ES-I3 (cell line): ENCODE measurements at regions not wholly inside any gene's neighbourhood (a gene's known extent, or its start where the extent isn't known, plus 50 kb on each side); places are given as distances from the start of the nearest gene placed in this dataset.
"Not testable (repeated sequence)": the region's sequence is repeated elsewhere in the genome, so short reads cannot be mapped to it uniquely, and the experiment has no call there.

ENCODE experiments used
- H3K36me3 ChIP-seq: 2 replicates; pipeline ENCODE4 v1.6.1; 2013; ENCODE audit warnings: mild to moderate bottlenecking, low read length, control low read depth, moderate library complexity; ENCODE audit not compliant: insufficient read depth
- H3K4me1 ChIP-seq: 2 replicates; pipeline ENCODE4 v1.6.1; 2013; ENCODE audit warnings: mild to moderate bottlenecking, control low read depth, low read length; ENCODE audit not compliant: insufficient read depth
- H3K9ac ChIP-seq: 2 replicates; pipeline ENCODE4 v1.6.1; 2013; ENCODE audit warnings: low read depth, mild to moderate bottlenecking, low read length, moderate library complexity
- H3K9me3 ChIP-seq: 2 replicates; pipeline ENCODE4 v1.6.1; 2013; ENCODE audit warnings: mild to moderate bottlenecking, low read length, moderate library complexity; ENCODE audit not compliant: control insufficient read depth, insufficient read depth

DNA sequence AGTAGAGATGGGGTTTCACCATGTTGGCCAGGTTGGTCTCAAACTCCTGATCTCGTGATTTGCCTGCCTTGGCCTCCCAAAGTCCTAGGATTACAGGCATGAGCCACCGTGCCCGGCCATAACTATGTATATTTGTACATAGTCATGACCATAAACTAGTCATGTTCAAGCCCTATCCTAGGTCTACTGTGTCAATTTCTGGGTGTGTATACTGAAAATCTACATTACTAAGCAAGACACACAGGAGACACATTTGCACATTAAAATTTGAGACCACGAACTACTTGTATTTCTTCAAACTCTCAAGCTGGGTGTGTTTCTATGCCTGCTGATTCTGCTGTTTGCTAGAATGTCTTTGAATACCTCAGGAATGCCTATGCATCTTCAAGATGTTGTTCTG is 451.3 kb upstream of the MCTP2 start:
- no peaks in the 10 kb centered on the region for H3K36me3 ChIP-seq
- no peak overlapping the region for H3K9ac ChIP-seq
- no peaks in the 10 kb centered on the region for H3K4me1 ChIP-seq
- no peaks in the 10 kb centered on the region for H3K9me3 ChIP-seq

- Histone ChIP-seq H3K36me3 (no peaks in the 10 kb centered on the region), H3K9ac (no peak overlapping the region), H3K4me1 (no peaks in the 10 kb centered on the region), H3K9me3 (no peaks in the 10 kb centered on the region)
These were observed 452.0 kb upstream of the MCTP2 start for GRCh38 chr15:93779341-93779740.

DNA sequence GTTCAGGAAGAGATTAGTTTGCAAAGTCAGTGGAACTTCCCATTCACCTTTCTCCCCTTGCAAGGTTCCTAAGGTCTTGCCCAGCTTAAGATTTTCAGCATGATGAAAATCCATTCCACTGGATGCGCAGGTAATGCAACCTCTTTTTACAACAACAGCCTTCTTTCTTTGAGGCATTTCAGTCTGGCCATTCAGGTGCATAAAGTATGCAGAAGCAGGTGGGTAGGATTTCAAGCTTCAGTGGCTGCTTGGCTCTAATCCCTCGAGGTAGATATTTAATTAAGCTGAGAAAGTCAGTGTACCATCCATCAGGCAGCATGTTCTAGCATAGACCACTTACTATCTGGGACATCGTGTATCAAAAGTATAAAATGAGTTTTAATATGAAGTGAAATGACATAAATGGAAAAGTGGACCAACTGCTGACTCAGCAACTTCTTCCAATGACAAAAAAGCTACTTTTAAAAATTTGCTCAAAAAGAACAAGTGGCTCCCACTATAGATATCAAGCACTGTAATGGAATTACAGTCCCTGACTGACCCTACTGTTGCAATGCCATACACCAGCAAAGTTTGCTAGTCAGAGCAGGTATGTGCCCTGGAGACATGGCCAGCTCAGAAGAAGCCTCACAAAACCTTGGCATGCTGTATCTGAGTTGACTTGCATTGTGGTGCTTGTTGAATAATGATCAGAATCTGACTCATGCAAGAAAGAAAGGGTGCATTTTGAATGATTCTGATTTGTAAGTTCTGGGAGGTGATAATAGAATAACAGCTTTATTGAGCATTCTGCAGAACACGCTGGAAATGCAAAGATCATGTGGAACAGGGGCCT is 459.9 kb upstream of the MCTP2 start:
- Histone ChIP-seq H3K9me3 (no peaks in the 10 kb centered on the region), H3K9ac (no peak overlapping the region), H3K36me3 (no peaks in the 10 kb centered on the region; the same call in 1 of the 2 replicates), H3K4me1 (no peaks in the 10 kb centered on the region)

DNA sequence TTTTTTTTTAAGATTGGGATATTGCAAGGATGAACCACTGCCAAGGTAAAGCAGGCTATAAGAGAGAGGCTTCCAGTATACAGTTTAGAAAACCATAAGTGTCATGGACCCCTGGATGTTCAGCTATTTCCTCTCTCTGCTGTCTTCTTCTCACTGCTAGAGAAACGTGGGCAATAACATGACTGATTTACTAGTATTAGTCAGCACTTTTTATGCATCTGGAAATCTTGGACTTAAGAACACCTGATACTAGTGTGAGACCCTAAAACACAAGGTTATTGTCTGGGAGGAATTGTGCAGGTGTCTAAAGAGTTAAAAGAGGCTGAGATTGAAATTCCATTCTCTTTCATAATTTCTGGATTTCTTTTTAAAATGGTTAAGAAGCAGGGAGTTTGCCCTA is 460.6 kb upstream of the MCTP2 start:
- H3K9ac ChIP-seq, result no peak overlapping the region
- no peaks in the 10 kb centered on the region; the same call in 1 of the 2 replicates for H3K36me3 ChIP-seq
- H3K4me1 ChIP-seq, result no peaks in the 10 kb centered on the region
- H3K9me3 ChIP-seq, result no peaks in the 10 kb centered on the region

GRCh38 chr15:93762036-93762435 is 469.3 kb upstream of the MCTP2 start:
- no peaks in the 10 kb centered on the region; the same call in 1 of the 2 replicates for H3K9me3 ChIP-seq
- no peak overlapping the region for H3K9ac ChIP-seq
- no peaks in the 10 kb centered on the region; the same call in 1 of the 2 replicates for H3K36me3 ChIP-seq
- H3K4me1 ChIP-seq, result no peaks in the 10 kb centered on the region; the same call in 1 of the 2 replicates

- H3K4me1 ChIP-seq, result no peaks in the 10 kb centered on the region; the same call in 1 of the 2 replicates
- no peaks in the 10 kb centered on the region for H3K36me3 ChIP-seq
- no peak overlapping the region for H3K9ac ChIP-seq
- H3K9me3 ChIP-seq, result no peaks in the 10 kb centered on the region; the same call in 1 of the 2 replicates
These were observed 471.7 kb upstream of the MCTP2 start for GRCh38 chr15:93759629-93760028.

DNA sequence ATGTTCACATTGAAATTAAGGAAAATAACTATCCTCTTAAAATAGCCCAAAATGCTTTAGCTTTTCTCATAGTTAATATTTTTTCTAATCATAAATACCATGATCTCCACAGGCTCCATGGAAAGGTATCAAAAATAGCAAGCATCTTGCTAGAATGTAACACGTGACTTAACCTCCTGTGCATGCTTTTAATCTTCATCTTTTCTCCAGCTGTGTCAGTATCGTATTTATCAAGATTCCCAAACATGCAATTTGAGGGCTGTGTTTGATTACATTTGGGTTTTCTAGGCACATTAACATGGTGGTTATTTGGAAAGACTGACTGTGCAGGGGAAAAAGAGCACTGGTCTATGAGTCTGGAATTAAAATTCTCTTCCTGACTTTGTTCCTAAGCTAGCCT is 472.5 kb upstream of the MCTP2 start:
- Histone ChIP-seq H3K9ac (no peak overlapping the region), H3K9me3 (no peaks in the 10 kb centered on the region), H3K4me1 (no peaks in the 10 kb centered on the region; the same call in 1 of the 2 replicates), H3K36me3 (no peaks in the 10 kb centered on the region)

DNA sequence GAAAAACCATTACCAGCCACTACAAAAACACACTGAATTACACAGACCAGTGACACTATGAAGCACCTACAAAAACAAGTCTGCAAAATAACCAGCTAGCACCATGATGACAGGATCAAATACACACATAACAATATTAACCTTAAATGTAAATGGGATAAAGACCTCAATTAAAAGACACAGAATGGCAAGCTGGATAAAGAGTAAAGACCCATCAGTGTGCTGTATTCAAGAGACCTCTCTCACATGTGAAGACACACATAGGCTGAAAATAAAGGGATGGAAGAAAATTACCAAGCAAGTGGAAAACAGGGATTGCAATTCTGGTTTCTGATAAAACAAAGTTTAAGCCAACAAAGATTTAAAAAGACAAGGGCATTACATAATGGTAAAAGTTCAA is 482.7 kb upstream of the MCTP2 start:
- no peaks in the 10 kb centered on the region for H3K9me3 ChIP-seq

DNA sequence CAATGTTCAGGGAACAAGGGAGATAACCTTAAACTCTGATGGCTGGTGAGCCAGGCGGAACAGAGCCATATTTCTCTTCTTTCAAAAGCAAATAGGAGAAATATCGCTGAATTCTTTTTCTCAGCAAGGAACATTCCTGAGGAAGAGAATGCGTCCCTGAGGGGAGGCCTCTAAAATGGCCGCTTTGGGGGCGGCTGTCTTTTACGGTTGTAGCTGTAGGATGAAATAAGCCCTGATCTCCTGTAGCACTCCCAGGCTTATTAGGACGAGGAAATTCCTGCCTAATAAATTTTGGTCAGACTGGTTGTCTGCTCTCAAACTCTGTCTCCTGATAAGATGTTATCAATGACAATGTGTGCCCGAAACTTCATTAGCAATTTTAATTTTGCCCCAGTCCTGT is 496.4 kb upstream of the MCTP2 start:
- H3K36me3 ChIP-seq, H3K9ac ChIP-seq, H3K9me3 ChIP-seq, H3K4me1 ChIP-seq: not testable (repeated sequence)

More for the DNA sequence above, 482.7 kb upstream of the MCTP2 start:
- Histone ChIP-seq H3K4me1 (no peaks in the 10 kb centered on the region), H3K9ac (no peak overlapping the region), H3K36me3 (no peaks in the 10 kb centered on the region)

GRCh38 chr15:93730724-93731123 is 500.6 kb upstream of the MCTP2 start:
- no peaks in the 10 kb centered on the region for H3K9me3 ChIP-seq
- H3K4me1 ChIP-seq, result no peaks in the 10 kb centered on the region
- no peak overlapping the region for H3K9ac ChIP-seq
- H3K36me3 ChIP-seq, result no peaks in the 10 kb centered on the region

- H3K4me1 ChIP-seq, result no peaks in the 10 kb centered on the region
- no peaks in the 10 kb centered on the region for H3K9me3 ChIP-seq
- no peak overlapping the region for H3K9ac ChIP-seq
These were observed 509.2 kb upstream of the MCTP2 start for GRCh38 chr15:93722165-93722564.

DNA sequence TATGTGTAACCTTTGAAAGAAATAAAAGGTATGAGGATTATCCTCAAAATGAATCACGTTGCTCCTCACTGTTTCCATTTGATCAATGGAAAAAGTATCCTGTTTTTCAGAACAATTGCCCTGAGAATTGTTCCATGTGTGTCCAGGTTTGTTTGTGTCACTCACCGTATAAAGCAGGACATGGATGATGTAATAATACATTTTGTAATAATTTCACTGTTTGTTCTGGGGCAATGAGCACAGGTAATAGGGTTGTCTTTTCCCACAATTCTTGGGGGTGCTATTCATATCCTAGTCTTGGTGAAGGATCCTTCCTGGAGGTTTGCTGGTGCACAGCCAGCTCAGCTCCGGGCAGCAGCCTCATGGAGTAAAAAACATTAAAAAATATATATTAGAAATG is 510.8 kb upstream of the MCTP2 start:
- Histone ChIP-seq H3K9ac (no peak overlapping the region), H3K36me3 (no peaks in the 10 kb centered on the region), H3K9me3 (no peaks in the 10 kb centered on the region), H3K4me1 (peaks cover 3% of the 10 kb centered on the region; the same call in 1 of the 2 replicates)

More at GRCh38 chr15:93722165-93722564, 509.2 kb upstream of the MCTP2 start:
- no peaks in the 10 kb centered on the region for H3K36me3 ChIP-seq

DNA sequence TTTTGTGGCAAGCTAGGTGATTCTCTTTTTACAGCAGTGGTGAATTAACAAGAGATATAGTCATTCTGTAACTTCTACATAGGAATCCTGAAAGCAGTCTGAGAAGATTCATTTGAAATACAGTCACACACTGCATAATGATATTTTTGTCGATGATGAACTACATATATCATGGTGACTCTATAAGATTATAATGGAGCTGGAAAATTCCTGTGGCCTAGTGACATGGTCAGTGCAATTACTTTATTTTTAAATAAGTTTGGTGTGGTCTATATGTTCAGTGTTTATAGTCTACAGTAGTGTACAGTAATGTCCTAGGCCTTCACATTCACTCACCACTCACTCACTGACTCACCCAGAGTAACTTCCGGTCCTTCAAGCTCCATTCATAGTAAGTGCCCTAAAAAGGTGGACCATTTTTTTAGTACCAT is 511.4 kb upstream of the MCTP2 start:
- Histone ChIP-seq H3K36me3 (no peaks in the 10 kb centered on the region), H3K4me1 (peaks cover 3% of the 10 kb centered on the region; the same call in 1 of the 2 replicates), H3K9ac (no peak overlapping the region), H3K9me3 (no peaks in the 10 kb centered on the region)

DNA sequence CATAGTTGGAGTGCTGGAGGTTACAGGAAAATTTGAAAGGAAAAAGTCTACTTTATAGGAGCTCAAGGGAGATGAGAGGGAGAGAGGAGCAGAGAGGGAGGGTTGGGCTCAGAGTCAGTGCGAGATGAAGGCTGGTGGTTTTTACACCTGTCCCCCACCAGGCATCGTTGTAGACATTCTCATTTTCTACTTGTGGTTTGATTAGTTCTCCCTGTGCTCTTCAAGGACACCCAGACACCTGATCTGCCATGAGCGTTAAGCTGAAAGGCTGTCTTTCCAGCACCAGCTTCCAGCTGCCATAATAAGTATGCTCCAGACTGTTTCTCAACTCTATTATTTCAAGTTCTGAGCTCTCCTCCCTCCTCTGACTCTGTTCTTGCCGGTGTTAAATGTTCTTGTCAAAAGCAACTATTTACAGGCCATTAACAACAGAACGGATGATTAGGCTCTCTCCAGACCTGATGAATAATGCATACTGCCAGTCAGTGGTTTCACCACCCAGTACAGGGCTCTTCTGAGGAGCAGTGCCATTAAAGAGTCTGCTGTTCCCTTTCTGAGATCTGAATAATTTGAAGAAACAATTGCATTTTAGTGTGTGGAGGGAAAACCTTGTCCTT is 514.6 kb upstream of the MCTP2 start:
- Histone ChIP-seq H3K36me3 (no peaks in the 10 kb centered on the region), H3K9me3 (no peaks in the 10 kb centered on the region), H3K4me1 (peaks cover 3% of the 10 kb centered on the region; the same call in 1 of the 2 replicates), H3K9ac (no peak overlapping the region)

DNA sequence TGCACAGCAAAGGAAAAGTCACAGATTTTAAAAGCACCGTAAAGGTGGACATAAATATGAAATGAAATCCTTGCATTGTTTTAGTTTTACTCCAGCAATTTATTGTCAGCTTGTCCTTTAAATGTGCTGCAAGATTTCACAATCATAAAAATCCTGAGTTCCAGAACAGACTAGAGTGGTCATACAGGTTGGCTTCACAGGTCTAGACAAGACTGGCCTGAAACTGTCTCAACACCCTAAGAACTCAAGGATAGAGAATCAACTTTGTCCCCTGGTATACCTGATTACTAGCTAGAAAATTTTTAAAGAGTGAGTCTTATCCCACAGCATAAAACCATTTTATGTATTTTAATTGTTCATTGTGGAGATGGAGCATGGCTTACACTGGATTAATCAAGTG is 521.7 kb upstream of the MCTP2 start:
- Histone ChIP-seq H3K36me3 (no peaks in the 10 kb centered on the region; the same call in 1 of the 2 replicates), H3K9me3 (no peaks in the 10 kb centered on the region), H3K4me1 (no peaks in the 10 kb centered on the region), H3K9ac (no peak overlapping the region)
